ENCODE measurements at regions not wholly inside any gene's neighbourhood (a gene's known extent, or its start where the extent isn't known, plus 50 kb on each side); places are given as distances from the start of the nearest gene placed in this dataset.

DNA sequence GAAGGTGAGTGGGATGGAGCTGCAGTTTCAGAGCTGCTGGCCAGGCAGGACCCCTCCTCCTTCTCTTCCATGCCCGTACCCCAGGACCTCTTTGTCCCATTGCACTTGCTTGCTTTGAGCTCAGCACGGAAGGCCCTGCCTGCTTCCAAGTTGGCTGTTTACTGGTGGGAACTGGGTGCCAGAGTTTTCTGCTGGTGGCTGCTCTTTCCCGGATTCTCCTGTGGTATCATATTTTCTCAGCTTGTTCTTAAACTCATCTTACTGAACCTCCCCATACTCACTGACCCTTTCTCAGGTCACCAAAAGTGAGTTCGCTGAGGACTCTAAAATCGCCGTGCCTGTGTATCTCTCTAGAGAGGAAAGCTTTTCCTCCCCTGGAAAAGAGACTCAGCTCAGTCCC, 297.7 kb upstream of the TNP1 start:
- Mint-ChIP-seq H3K9me3 (no peaks in the 10 kb centered on the region), H3K4me3 (no peak overlapping the region), H3K36me3 (ENCODE audit: insufficient read depth) (no peaks in the 10 kb centered on the region), H3K27me3 (peaks cover 12% of the 10 kb centered on the region), H3K27ac (ENCODE audit: low read depth) (no peak overlapping the region), H3K4me1 (peaks cover 7% of the 10 kb centered on the region)
- DNase-seq (ENCODE audit: low spot score in 2 of 2), result no peak
- no peak for ATAC-seq (replicated peaks; ENCODE audit: extremely low read depth, poor library complexity, severe bottlenecking)

DNA sequence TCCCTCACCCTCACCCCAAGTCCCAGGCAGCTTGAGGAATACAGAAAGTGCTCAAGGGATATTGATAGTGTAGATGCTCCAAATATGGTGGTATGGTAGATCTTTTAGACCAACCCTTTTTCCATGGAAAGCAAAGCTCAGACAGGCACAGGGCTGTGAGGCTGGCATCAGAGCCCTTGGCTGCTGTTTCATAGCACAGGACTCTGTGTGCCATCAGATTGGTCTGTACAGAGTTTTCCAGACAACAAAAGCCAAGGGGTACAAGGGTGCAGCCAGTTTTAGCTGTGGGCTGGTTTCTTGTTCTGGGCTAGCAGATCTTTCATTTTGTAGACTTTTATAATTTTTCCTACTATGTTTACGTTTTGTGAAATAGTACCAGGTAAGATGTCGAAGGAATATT, 296.9 kb upstream of the TNP1 start:
- DNase-seq (ENCODE audit: low spot score in 2 of 2), result no peak
- ATAC-seq (replicated peaks; ENCODE audit: extremely low read depth, poor library complexity, severe bottlenecking), result no peak
- Mint-ChIP-seq H3K4me1 (peaks cover 4% of the 10 kb centered on the region), H3K27me3 (peaks cover 12% of the 10 kb centered on the region), H3K9me3 (no peaks in the 10 kb centered on the region), H3K36me3 (ENCODE audit: insufficient read depth) (no peaks in the 10 kb centered on the region), H3K4me3 (no peak overlapping the region), H3K27ac (ENCODE audit: low read depth) (no peak overlapping the region)

DNA sequence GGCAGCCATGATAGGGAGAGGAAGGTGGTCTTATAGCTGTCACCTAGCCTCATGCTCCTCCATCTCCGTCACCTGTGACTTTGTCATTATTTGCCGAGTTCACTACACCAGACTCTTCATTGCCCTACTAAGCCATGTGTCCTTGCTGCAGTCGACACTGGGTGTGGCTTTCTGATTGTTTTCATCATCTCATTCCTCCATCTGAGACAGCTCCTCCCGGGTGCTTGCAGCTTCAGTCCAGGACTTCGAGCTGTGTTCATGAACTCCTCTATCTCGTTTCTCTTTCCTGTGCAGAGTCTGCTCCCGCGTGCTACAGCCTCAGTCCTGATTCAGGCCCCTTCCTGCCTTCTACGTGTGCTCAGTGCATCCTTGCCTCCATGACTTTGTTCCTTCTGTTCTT, 295.1 kb upstream of the TNP1 start:
- Mint-ChIP-seq H3K4me3 (no peak overlapping the region), H3K27ac (ENCODE audit: low read depth) (no peak overlapping the region), H3K27me3 (peaks cover 12% of the 10 kb centered on the region), H3K36me3 (ENCODE audit: insufficient read depth) (no peaks in the 10 kb centered on the region), H3K4me1 (no peaks in the 10 kb centered on the region), H3K9me3 (no peaks in the 10 kb centered on the region)
- ATAC-seq (replicated peaks; ENCODE audit: extremely low read depth, poor library complexity, severe bottlenecking) (no peak), DNase-seq (ENCODE audit: low spot score in 2 of 2) (no peak)

DNA sequence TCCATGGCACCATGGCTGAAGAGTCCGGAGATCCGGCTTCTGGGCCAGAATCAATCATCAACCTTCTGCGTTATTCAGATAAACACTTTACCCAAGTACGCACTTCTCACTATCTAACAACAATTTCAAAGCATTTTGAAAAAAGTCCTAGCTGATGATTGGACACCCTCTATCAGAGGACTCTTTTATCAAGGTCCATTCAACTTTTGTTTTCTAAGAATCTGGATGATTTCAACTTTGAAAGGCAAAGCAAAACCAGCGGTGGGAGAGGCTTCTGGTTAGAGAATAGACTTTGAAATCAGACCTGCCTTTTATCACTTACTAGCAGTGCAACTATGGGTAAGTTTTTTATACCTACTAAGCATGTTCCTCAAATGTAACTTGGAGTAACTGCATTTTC, 293.6 kb upstream of the TNP1 start:
- ATAC-seq (replicated peaks; ENCODE audit: extremely low read depth, poor library complexity, severe bottlenecking), result no peak
- Mint-ChIP-seq H3K4me3 (no peak overlapping the region), H3K36me3 (ENCODE audit: insufficient read depth) (no peaks in the 10 kb centered on the region)

DNA sequence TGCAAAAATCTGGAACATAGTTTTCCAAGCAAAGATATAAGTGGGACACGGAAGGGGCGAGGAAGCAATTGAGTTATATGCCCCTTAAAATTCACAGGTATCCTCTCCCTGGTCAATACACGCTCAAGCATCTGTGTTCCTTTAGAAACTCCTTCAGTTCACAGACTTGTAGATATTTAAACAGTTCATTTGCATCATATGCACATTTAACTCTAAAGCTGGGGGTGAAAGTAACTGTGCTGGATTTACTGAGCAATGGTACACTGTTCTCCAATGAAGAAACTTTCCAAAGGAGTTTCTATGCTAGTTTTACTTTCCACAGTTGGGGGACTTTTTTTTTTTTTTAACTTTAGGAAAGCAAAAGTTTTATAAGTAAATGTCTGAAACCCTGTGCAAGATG, 293.0 kb upstream of the TNP1 start:
- no peak for ATAC-seq (replicated peaks; ENCODE audit: extremely low read depth, poor library complexity, severe bottlenecking)
- Mint-ChIP-seq H3K27ac (ENCODE audit: low read depth) (no peak overlapping the region), H3K36me3 (ENCODE audit: insufficient read depth) (no peaks in the 10 kb centered on the region), H3K9me3 (no peaks in the 10 kb centered on the region), H3K4me1 (no peaks in the 10 kb centered on the region), H3K4me3 (no peak overlapping the region), H3K27me3 (peaks cover 4% of the 10 kb centered on the region)
- no peak for DNase-seq (ENCODE audit: low spot score in 2 of 2)

More for the DNA sequence above, 293.6 kb upstream of the TNP1 start:
- Mint-ChIP-seq H3K27me3 (peaks cover 11% of the 10 kb centered on the region), H3K27ac (ENCODE audit: low read depth) (no peak overlapping the region), H3K9me3 (no peaks in the 10 kb centered on the region), H3K4me1 (no peaks in the 10 kb centered on the region)
- DNase-seq (ENCODE audit: low spot score in 2 of 2), result no peak

DNA sequence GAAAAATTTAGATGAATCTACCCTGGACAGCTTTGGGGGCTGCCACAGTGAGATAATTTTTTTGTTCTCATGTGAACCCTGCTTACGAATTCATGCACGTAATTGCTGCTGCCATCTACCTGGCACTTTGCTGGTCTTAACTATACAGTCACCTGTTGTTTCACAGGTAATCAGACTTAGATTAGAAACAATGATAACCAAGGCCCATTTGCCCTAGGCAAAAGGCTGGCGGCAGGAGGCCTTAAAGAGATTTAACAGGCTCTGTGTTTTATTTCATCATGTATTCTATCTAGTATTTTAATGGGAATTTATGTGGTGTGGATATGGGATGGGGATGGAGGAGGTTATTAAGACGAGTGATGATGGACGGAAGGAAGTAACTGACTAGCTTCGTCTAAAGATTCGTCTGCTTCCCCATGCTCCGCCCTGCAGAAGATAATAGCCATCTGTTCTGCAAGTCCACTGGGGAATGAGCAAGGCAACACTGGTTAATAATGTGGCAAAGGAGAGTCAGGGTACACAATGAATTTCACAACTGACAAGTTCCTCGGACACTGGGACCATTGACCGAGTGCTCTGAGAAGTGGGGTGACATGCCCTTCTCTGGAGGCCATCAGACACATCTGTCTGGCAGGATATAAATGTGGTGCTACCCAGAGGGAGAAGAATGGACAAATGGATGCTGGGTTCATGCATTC, 291.8 kb upstream of the TNP1 start:
- Mint-ChIP-seq H3K27me3 (no peaks in the 10 kb centered on the region), H3K36me3 (ENCODE audit: insufficient read depth) (no peaks in the 10 kb centered on the region), H3K4me3 (no peak overlapping the region), H3K4me1 (no peaks in the 10 kb centered on the region), H3K9me3 (no peaks in the 10 kb centered on the region), H3K27ac (ENCODE audit: low read depth) (no peak overlapping the region)
- ATAC-seq (replicated peaks; ENCODE audit: extremely low read depth, poor library complexity, severe bottlenecking) (no peak), DNase-seq (ENCODE audit: low spot score in 2 of 2) (no peak)

DNA sequence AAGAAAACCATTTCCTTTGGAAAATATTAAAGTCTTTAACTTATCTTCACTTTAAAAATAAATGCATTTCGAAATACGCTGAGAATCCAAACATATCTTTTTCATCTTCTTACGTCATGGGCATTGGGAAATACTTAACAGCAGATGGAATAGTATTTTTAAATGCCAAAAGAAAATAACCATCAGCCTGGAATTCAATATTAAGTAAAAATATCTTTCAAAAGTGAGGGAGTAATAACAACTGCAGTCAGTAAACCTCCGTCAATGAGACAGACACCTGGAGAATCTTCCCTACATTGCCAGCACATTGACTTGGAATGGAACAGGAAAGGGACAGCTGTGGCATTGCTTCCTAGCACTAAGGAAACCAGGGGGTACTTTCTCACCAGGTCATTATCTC, 290.4 kb upstream of the TNP1 start:
- no peak overlapping the region for H3K27ac Mint-ChIP-seq (ENCODE audit: low read depth)
- no peak for DNase-seq (ENCODE audit: low spot score in 2 of 2)
- H3K9me3 Mint-ChIP-seq, result no peaks in the 10 kb centered on the region
- H3K36me3 Mint-ChIP-seq (ENCODE audit: insufficient read depth), result no peaks in the 10 kb centered on the region
- H3K4me3 Mint-ChIP-seq, result no peak overlapping the region
- no peaks in the 10 kb centered on the region for H3K4me1 Mint-ChIP-seq
- ATAC-seq (replicated peaks; ENCODE audit: extremely low read depth, poor library complexity, severe bottlenecking), result no peak
- H3K27me3 Mint-ChIP-seq, result no peaks in the 10 kb centered on the region

DNA sequence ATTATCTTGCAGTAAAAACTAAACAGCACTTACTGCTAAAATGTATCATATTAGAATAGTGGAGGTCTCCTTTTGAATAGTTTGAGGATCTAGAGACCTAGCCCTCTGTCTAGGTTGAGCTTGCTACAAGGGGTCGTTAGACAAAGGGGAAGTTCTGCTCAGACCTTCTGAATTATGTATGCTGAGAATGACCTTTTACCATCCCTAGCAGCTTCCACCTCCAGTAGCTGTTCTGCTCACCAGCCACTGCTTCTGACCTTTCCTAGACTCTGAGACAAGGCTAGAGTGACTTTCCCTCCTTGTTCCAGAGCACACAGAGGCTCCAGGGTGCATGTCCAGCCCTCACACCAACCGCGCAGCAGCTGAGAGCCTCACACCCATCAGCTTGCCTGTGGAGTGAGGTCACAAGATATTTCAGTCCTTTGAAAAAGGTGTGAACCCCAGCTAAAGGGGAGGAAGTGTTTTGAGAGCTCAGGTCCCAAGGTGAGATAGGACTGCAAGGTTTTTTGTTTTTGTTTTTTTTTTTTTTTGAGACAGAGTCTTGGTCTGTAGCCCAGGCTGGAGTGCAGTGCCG, 289.3 kb upstream of the TNP1 start:
- no peak for ATAC-seq (replicated peaks; ENCODE audit: extremely low read depth, poor library complexity, severe bottlenecking)
- H3K27me3 Mint-ChIP-seq, result no peaks in the 10 kb centered on the region
- no peak overlapping the region for H3K27ac Mint-ChIP-seq (ENCODE audit: low read depth)
- no peak for DNase-seq (ENCODE audit: low spot score in 2 of 2)
- H3K4me1 Mint-ChIP-seq, result no peaks in the 10 kb centered on the region
- no peaks in the 10 kb centered on the region for H3K36me3 Mint-ChIP-seq (ENCODE audit: insufficient read depth)
- no peak overlapping the region for H3K4me3 Mint-ChIP-seq
- H3K9me3 Mint-ChIP-seq, result no peaks in the 10 kb centered on the region

DNA sequence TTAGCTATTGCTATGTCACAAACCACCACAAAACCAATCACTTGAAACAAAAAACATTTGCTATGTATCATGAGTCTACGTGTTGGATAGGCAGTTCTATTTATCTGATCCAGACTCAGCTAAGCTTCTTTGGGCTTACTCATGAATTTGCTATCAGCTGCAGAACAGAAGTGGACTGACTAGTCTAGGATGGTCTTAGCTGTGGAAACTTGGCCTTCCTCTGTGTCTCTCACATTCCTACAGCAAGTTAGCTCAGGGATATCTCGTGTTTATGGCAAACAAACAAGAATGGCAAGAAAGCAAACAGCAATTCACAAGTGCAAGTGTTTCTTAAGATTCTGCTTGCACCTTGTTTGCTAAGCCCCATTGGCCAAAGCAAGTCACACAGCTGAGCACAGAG, 288.0 kb upstream of the TNP1 start:
- H3K36me3 Mint-ChIP-seq (ENCODE audit: insufficient read depth), result no peaks in the 10 kb centered on the region
- DNase-seq (ENCODE audit: low spot score in 2 of 2) (no peak), ATAC-seq (replicated peaks; ENCODE audit: extremely low read depth, poor library complexity, severe bottlenecking) (no peak)
- no peaks in the 10 kb centered on the region for H3K4me1 Mint-ChIP-seq
- H3K9me3 Mint-ChIP-seq, result no peaks in the 10 kb centered on the region
- no peaks in the 10 kb centered on the region for H3K27me3 Mint-ChIP-seq
- no peak overlapping the region for H3K4me3 Mint-ChIP-seq
- H3K27ac Mint-ChIP-seq (ENCODE audit: low read depth), result no peak overlapping the region

DNA sequence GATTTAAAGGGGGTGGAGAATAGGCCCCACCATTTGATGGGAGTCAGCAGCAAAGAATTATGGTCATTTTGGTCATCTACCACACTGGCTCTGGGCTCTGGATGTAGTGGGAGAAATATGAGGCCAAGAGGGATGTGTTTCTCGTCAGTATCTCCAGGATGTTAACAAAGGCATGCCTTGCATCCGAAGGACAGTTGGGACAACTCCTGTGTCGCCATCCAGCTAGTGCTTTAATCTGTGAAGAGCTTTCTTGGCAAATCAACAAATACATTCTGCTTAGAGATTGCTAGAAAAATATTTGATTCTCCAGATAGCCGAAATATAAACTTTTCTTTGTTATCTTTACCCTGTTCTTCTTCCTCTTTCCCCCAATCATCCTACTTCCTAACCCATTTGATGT, 287.1 kb upstream of the TNP1 start:
- H3K36me3 Mint-ChIP-seq (ENCODE audit: insufficient read depth), result no peaks in the 10 kb centered on the region
- no peaks in the 10 kb centered on the region for H3K27me3 Mint-ChIP-seq
- ATAC-seq (replicated peaks; ENCODE audit: extremely low read depth, poor library complexity, severe bottlenecking) (no peak), DNase-seq (ENCODE audit: low spot score in 2 of 2) (no peak)
- no peaks in the 10 kb centered on the region for H3K4me1 Mint-ChIP-seq
- no peak overlapping the region for H3K27ac Mint-ChIP-seq (ENCODE audit: low read depth)
- no peaks in the 10 kb centered on the region for H3K9me3 Mint-ChIP-seq
- H3K4me3 Mint-ChIP-seq, result no peak overlapping the region

DNA sequence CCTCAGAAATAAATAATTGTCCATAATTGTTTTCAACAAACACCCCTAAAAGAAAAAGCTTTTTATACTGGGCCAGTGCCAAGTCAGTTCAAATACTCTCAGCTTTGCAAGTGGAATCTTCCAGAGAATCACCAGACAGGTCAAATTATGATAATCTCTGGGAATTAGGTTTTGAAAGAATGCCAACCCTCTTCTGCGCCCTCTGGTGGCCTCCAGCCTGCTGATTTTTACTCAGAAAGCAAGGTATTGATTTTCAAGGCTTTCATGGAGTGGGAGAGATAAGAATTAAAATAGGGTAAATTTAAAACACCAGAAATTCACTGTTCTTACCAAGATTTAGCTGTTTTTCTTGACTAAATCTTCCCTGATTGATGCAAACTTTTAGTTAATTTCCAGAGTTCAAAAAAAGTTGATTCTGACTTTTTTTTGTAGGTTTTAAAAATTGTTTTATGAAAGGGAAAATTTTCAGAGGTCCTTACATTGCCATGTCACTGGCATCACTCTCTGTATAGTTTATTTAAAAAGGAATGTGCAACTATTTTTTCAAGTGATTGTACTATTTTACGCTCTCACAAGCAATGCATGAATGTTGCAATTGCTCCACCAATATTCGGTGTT, 282.9 kb upstream of the TNP1 start:
- Mint-ChIP-seq H3K4me1 (no peaks in the 10 kb centered on the region), H3K4me3 (no peak overlapping the region), H3K27ac (ENCODE audit: low read depth) (no peak overlapping the region), H3K27me3 (peaks cover 7% of the 10 kb centered on the region), H3K36me3 (ENCODE audit: insufficient read depth) (no peaks in the 10 kb centered on the region), H3K9me3 (peaks cover 5% of the 10 kb centered on the region)
- DNase-seq (ENCODE audit: low spot score in 2 of 2), result no peak
- ATAC-seq (replicated peaks; ENCODE audit: extremely low read depth, poor library complexity, severe bottlenecking), result no peak

DNA sequence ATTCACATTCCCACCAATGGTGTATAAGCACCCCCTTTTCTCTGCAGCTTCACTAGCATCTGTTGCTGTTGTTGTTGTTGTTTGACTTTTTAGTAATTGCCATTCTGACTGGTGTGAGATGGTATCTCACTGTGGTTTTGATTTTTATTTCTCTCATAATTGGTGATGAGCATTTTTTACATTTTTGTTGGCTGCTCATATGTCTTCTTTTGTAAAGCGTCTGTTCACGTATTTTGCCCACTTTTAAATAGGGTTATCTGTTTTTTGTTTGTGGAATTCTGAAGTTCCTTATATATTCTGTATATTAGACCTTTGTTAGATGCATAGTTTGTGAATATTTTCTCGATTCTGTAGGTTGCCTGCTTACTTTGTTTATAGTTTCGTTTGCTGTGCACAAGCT, 278.4 kb upstream of the TNP1 start:
- Mint-ChIP-seq H3K4me3 (no peak overlapping the region), H3K27me3 (peaks cover 7% of the 10 kb centered on the region), H3K27ac (ENCODE audit: low read depth) (no peak overlapping the region), H3K4me1 (no peaks in the 10 kb centered on the region), H3K9me3 (peaks cover 11% of the 10 kb centered on the region), H3K36me3 (ENCODE audit: insufficient read depth) (no peaks in the 10 kb centered on the region)
- no peak for ATAC-seq (replicated peaks; ENCODE audit: extremely low read depth, poor library complexity, severe bottlenecking)
- DNase-seq (ENCODE audit: low spot score in 2 of 2), result no peak

DNA sequence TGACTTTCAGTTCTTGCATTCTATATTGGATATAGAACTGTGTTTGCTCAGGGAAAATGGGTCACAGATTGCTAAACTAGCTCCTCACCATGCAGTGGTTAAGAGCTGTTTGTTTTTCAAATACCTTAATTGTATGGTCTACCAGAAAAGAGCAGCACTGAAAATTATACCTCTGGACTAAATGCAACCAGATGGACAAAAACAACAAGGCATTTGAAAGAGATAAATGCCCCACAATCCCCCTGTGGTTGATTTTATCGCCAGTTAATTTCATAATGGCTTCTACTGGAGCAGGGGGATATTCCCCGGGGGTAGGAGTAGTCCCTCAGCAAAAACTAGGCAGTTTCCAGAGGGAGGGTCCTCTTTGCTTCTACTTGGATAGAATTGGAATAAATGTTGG, 267.9 kb upstream of the TNP1 start:
- ATAC-seq (replicated peaks; ENCODE audit: extremely low read depth, poor library complexity, severe bottlenecking) (no peak), DNase-seq (ENCODE audit: low spot score in 2 of 2) (no peak)
- no peak overlapping the region for H3K27ac Mint-ChIP-seq (ENCODE audit: low read depth)
- H3K27me3 Mint-ChIP-seq, result peaks cover 5% of the 10 kb centered on the region
- H3K4me3 Mint-ChIP-seq, result no peak overlapping the region
- peaks cover 2% of the 10 kb centered on the region for H3K9me3 Mint-ChIP-seq
- no peaks in the 10 kb centered on the region for H3K36me3 Mint-ChIP-seq (ENCODE audit: insufficient read depth)
- no peaks in the 10 kb centered on the region for H3K4me1 Mint-ChIP-seq
